ENCODE measurements at regions not wholly inside any gene's neighbourhood (a gene's known extent, or its start where the extent isn't known, plus 50 kb on each side); places are given as distances from the start of the nearest gene placed in this dataset.

- H3K4me1 Mint-ChIP-seq, result peaks cover 3% of the 10 kb centered on the region
- no peaks in the 10 kb centered on the region for H3K36me3 Mint-ChIP-seq
- CTCF ChIA-PET, result no interaction called here
- H3K27ac Mint-ChIP-seq, result no peak overlapping the region
- peaks cover 10% of the 10 kb centered on the region for H3K9me3 Mint-ChIP-seq
- no peak overlapping the region for H3K4me3 Mint-ChIP-seq
- DNase-seq, result no peak
- no peaks in the 10 kb centered on the region for H3K27me3 Mint-ChIP-seq
Observed at GRCh38 chrX:46305431-46305830, 239.8 kb downstream of the ZNF674 start.

GRCh38 chrX:46301903-46302302 is 243.3 kb downstream of the ZNF674 start:
- H3K4me3 Mint-ChIP-seq, result no peak overlapping the region
- no peaks in the 10 kb centered on the region for H3K27me3 Mint-ChIP-seq
- H3K4me1 Mint-ChIP-seq, result no peaks in the 10 kb centered on the region
- no peaks in the 10 kb centered on the region for H3K36me3 Mint-ChIP-seq
- no peak overlapping the region for H3K27ac Mint-ChIP-seq
- CTCF ChIA-PET, result no interaction called here
- DNase-seq, result no peak
- H3K9me3 Mint-ChIP-seq, result peaks cover 10% of the 10 kb centered on the region

- DNase-seq, result no peak
Observed at GRCh38 chrX:46298821-46299220, 246.4 kb downstream of the ZNF674 start.

DNA sequence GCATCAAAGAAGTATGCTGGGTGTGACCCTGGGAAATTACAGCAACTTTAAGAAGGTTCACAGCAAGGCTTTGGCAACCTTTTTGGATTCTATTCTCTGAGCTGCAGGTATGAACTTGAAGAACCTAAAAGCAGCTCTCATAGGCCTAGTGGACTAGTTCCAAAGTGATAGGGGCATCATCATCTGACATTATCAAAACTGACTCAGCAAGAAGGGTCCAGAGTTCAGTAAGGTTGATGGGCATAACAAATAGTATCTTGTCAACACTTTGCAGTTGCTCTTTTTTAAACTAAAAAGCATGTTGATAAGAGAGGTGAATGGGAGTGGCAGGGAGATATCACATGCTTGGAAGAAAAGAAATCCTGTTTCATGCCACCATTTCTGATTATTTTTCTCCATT is 249.3 kb downstream of the ZNF674 start:
- no peak for DNase-seq
- no peak overlapping the region for H3K4me3 Mint-ChIP-seq
- H3K36me3 Mint-ChIP-seq, result no peaks in the 10 kb centered on the region
- no peak overlapping the region for H3K27ac Mint-ChIP-seq
- H3K4me1 Mint-ChIP-seq, result no peaks in the 10 kb centered on the region
- H3K27me3 Mint-ChIP-seq, result no peaks in the 10 kb centered on the region
- no peaks in the 10 kb centered on the region for H3K9me3 Mint-ChIP-seq
- CTCF ChIA-PET, result no interaction called here

More at GRCh38 chrX:46298821-46299220, 246.4 kb downstream of the ZNF674 start:
- Mint-ChIP-seq H3K27me3 (no peaks in the 10 kb centered on the region), H3K27ac (no peak overlapping the region), H3K4me1 (no peaks in the 10 kb centered on the region), H3K9me3 (no peaks in the 10 kb centered on the region), H3K36me3 (no peaks in the 10 kb centered on the region), H3K4me3 (no peak overlapping the region)
- CTCF ChIA-PET, result no interaction called here

DNA sequence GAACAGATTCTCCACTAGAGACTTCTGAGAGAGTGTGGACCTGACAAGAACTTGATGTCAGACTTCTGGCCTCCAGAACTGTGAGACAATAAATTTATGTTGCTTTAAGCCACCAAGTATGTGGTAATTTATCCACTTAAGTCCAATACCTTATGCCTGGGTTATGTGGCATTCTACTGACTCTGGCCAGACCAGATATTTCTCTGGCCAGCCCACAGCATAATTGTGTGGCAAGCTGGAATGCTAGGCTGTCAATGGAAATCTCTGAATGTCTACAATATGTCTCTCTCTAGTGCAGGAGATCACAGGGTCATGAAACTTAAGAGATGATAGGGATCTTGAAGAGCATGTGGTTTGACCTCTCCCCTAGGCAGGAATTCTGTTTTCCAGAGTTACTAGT is 251.0 kb downstream of the ZNF674 start:
- CTCF ChIA-PET, result no interaction called here
- no peak for DNase-seq
- Mint-ChIP-seq H3K9me3 (no peaks in the 10 kb centered on the region), H3K27ac (no peak overlapping the region), H3K27me3 (no peaks in the 10 kb centered on the region), H3K36me3 (no peaks in the 10 kb centered on the region), H3K4me1 (no peaks in the 10 kb centered on the region), H3K4me3 (no peak overlapping the region)

- peaks cover 3% of the 10 kb centered on the region for H3K9me3 Mint-ChIP-seq
- peaks cover 2% of the 10 kb centered on the region for H3K36me3 Mint-ChIP-seq
- peaks cover 19% of the 10 kb centered on the region for H3K4me1 Mint-ChIP-seq
- CTCF ChIA-PET, result no interaction called here
- no peak for DNase-seq
- H3K27ac Mint-ChIP-seq, result no peak overlapping the region
- H3K27me3 Mint-ChIP-seq, result no peaks in the 10 kb centered on the region
- no peak overlapping the region for H3K4me3 Mint-ChIP-seq
Observed at GRCh38 chrX:46279925-46280313, 265.3 kb downstream of the ZNF674 start.

DNA sequence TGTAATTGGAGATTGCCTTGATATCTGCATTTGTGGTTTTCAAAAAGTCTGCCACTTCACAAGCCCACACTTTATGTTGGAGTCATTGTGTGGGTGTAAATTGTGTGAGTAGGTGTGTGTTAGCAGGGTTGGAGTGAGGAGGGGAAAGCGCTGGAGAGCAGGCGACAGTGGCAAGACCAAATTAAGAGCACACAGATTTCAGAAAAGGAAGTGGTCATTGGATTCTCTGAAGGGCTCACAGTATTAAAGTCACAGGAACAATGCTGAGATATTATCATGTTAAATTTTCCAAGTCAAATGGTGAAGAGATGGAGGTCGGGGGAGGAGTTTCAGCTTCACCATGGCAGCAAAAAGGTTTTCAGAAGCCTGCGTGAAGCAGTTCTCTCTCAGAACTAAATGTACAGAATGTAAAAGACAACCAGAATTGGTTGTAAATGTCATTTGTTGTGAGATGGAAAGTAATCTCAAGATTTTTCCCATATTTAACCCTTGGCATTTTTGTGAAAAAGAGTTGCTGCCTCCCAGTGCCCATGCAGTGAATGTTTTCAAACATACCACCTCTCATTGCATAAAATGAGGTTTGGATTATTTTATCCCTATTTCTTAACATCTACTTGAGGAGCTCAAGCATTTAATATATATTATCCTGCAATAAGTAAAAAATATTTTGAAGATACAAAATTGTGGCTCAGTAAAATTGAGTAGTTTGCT is 265.9 kb downstream of the ZNF674 start:
- CTCF ChIA-PET, result no interaction called here
- peaks cover 2% of the 10 kb centered on the region for H3K36me3 Mint-ChIP-seq
- DNase-seq, result peak; percentile 14

DNA sequence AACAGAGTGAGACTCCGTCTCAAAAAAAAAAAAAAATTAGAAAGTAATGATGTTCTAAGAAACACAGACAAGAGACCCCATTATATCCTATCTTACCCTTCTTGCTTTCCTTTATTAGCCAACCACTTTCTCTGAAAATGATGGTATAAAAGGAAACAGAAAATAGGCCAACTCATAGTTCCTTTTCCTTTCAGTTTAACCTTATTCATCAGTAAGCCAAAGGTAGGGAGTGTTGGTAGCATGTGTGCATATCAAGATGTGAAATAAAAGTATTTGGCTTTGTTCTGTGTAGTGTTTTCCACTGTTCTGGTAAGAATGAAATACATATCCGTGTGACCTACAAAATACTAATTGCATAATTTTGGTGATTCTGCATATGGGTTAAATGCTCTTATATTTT is 266.6 kb downstream of the ZNF674 start:
- CTCF ChIA-PET, result no interaction called here
- no peak for DNase-seq
- Mint-ChIP-seq H3K36me3 (peaks cover 2% of the 10 kb centered on the region), H3K4me3 (no peak overlapping the region), H3K27me3 (no peaks in the 10 kb centered on the region), H3K4me1 (peaks cover 19% of the 10 kb centered on the region), H3K27ac (no peak overlapping the region), H3K9me3 (peaks cover 3% of the 10 kb centered on the region)

More for the DNA sequence above, 265.9 kb downstream of the ZNF674 start:
- peaks cover 19% of the 10 kb centered on the region for H3K4me1 Mint-ChIP-seq
- no peaks in the 10 kb centered on the region for H3K27me3 Mint-ChIP-seq
- H3K9me3 Mint-ChIP-seq, result peaks cover 3% of the 10 kb centered on the region
- H3K27ac Mint-ChIP-seq, result peak overlapping the region; percentile 67
- H3K4me3 Mint-ChIP-seq, result peak overlapping the region; percentile 33

- Mint-ChIP-seq H3K9me3 (no peaks in the 10 kb centered on the region), H3K4me3 (no peak overlapping the region), H3K27me3 (no peaks in the 10 kb centered on the region), H3K4me1 (no peaks in the 10 kb centered on the region), H3K27ac (no peak overlapping the region), H3K36me3 (no peaks in the 10 kb centered on the region)
- DNase-seq, result no peak
- CTCF ChIA-PET, result no interaction called here
Observed at GRCh38 chrX:46268412-46268811, 276.8 kb downstream of the ZNF674 start.

GRCh38 chrX:46263494-46263893 is 281.7 kb downstream of the ZNF674 start:
- Mint-ChIP-seq H3K27me3 (no peaks in the 10 kb centered on the region), H3K36me3 (no peaks in the 10 kb centered on the region), H3K4me1 (no peaks in the 10 kb centered on the region), H3K4me3 (no peak overlapping the region), H3K9me3 (no peaks in the 10 kb centered on the region), H3K27ac (no peak overlapping the region)
- CTCF ChIA-PET, result no interaction called here
- DNase-seq, result no peak

DNA sequence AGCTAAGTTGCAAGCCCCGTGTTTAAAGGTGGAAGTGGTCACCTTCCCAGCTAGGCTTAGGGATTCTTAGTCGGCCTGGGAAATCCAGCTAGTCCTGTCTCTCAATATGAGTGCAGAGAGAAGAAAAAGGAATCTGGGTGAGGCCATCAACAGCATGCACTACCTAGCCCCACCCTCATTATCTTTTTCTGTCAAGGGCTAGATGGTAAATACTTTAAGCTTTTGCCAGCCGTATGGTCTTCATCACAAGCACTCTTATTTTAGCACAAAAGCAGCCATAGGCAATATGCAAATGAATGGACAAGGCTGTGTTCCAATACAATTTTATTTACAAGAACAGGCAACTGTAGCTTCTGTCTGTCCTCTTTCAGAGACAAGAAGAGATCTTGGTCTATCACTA is 282.9 kb downstream of the ZNF674 start:
- Mint-ChIP-seq H3K27ac (no peak overlapping the region), H3K9me3 (no peaks in the 10 kb centered on the region), H3K36me3 (no peaks in the 10 kb centered on the region), H3K4me1 (peaks cover 1% of the 10 kb centered on the region), H3K4me3 (no peak overlapping the region), H3K27me3 (no peaks in the 10 kb centered on the region)
- no peak for DNase-seq
- CTCF ChIA-PET, result no interaction called here

DNA sequence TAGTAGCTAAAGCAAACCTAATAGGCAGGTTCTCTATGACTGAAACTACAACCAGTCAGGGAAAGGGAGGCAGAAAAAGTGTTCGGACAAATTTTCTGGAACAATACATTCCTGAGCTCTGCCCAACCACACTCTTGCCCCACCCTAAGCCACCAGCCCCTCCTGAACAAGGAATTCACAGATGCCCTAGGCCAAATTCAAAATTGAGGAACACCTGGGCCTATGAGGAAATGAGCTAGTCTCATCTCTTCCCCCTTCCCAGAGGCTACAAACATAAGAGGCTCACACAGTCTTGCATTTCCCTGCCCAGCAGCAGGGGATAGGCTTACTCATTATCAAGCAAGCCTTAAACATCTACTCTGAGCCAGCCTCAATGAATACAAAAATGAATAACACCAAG is 284.7 kb downstream of the ZNF674 start:
- no peak for DNase-seq
- CTCF ChIA-PET, result no interaction called here
- no peaks in the 10 kb centered on the region for H3K9me3 Mint-ChIP-seq
- H3K4me3 Mint-ChIP-seq, result no peak overlapping the region
- H3K4me1 Mint-ChIP-seq, result peaks cover 2% of the 10 kb centered on the region
- H3K36me3 Mint-ChIP-seq, result no peaks in the 10 kb centered on the region
- H3K27ac Mint-ChIP-seq, result no peak overlapping the region
- no peaks in the 10 kb centered on the region for H3K27me3 Mint-ChIP-seq

DNA sequence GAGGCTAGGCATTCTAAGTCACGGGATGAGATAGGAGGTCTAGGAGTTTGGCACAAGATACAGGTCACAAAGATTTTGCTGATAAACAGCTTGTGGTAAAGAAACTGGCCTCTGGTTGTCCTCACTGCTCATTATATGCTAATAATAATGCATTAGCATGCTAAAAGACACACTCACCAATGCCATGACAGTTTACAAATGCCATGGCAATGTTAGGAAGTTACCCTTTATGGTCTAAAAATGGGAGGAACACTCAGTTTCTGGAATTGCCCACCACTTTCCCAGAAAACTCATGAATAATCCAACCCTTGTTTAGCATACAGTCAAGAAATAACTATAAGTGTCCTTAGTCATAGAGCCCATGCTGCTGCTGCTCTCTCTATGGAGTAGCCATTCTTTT is 286.9 kb downstream of the ZNF674 start:
- Mint-ChIP-seq H3K9me3 (no peaks in the 10 kb centered on the region), H3K36me3 (no peaks in the 10 kb centered on the region), H3K27ac (no peak overlapping the region), H3K27me3 (no peaks in the 10 kb centered on the region), H3K4me3 (no peak overlapping the region), H3K4me1 (peaks cover 2% of the 10 kb centered on the region)
- DNase-seq, result no peak
- CTCF ChIA-PET, result no interaction called here

DNA sequence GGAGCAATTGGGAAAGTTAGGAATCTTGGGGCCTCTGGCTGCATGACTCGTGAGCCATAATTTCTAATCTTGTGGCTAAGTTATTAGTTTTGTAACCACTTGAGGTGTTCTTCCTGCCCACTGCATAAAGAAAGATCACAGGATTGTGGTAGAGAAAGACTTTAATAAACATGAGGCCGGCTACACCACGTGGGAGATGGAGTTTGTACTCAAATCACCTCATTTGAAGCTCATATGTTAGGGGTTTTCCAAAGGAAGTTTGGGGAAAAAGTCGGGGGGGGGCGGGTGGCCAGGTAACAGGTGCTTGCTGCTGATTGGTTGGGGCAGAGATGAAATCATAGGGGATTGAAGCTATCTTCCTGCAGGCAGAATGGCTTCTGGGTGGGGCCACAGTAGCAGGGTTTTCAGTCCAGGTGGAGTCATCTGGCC is 287.8 kb downstream of the ZNF674 start:
- Mint-ChIP-seq H3K4me3 (no peak overlapping the region), H3K9me3 (no peaks in the 10 kb centered on the region), H3K36me3 (no peaks in the 10 kb centered on the region), H3K4me1 (peaks cover 2% of the 10 kb centered on the region), H3K27ac (no peak overlapping the region), H3K27me3 (no peaks in the 10 kb centered on the region)
- no peak for DNase-seq
- CTCF ChIA-PET, result no interaction called here

DNA sequence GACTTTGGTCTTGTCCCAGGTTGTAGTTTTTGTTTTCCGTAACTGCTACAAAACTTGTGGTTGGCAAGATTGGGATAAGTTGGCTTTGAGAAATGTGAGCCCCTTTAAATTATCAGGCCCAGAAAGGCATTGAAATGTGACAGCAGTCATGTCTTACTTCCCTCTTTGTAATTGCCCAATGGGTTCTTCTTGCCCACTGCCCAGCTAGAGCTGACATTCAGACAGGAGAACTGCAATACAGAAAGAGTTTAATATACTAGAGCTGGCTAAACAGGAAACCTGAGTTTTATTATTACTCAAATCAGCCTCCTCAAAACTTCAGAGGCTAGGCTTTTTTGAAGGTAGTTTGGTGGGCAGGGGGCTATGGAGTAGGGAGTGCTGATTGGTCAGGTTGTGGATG is 288.3 kb downstream of the ZNF674 start:
- Mint-ChIP-seq H3K27ac (no peak overlapping the region), H3K27me3 (no peaks in the 10 kb centered on the region), H3K4me1 (peaks cover 2% of the 10 kb centered on the region), H3K9me3 (no peaks in the 10 kb centered on the region), H3K4me3 (no peak overlapping the region), H3K36me3 (no peaks in the 10 kb centered on the region)
- CTCF ChIA-PET, result no interaction called here
- no peak for DNase-seq

GRCh38 chrX:46255046-46255445 is 290.2 kb downstream of the ZNF674 start:
- Mint-ChIP-seq H3K4me1 (peaks cover 2% of the 10 kb centered on the region), H3K9me3 (no peaks in the 10 kb centered on the region), H3K36me3 (no peaks in the 10 kb centered on the region), H3K27me3 (no peaks in the 10 kb centered on the region), H3K27ac (no peak overlapping the region), H3K4me3 (no peak overlapping the region)
- no peak for DNase-seq
- CTCF ChIA-PET, result no interaction called here

Measured in activated naive CD4-positive, alpha-beta T cell treated with anti-CD3 and anti-CD28 coated beads, Interleukin-2, amount 10 ng/mL, durations not matched to agents 7 days and 5 days (primary cell).